ENCODE measurements at regions not wholly inside any gene's neighbourhood (a gene's known extent, or its start where the extent isn't known, plus 50 kb on each side); places are given as distances from the start of the nearest gene placed in this dataset.

DNA sequence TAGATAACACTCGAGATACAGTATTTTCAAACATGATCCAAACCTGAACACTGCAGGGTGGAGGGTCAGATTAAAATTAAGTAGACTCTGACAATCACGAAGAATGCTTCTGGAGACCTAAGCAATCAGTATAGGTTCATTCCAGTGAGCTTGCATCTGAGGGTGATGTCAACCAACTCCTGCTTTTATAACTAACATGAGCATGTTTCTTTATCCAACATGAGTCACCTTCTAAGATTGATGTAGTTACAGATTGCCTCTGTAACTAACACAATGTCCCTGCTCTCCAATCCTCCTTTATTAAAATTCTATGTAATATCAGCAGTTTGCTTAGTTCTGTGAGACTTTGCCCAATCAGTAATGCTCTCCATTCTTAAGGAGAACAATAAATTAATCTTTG lies 225.7 kb downstream of the ARL6IP6 start:
- no peak for TF ChIP-seq EZH2 (IDR thresholded peaks at IDR 0.05; ENCODE audit: borderline replicate concordance, low read depth, low read length, severe bottlenecking)
- TF ChIP-seq, protein P1, sequence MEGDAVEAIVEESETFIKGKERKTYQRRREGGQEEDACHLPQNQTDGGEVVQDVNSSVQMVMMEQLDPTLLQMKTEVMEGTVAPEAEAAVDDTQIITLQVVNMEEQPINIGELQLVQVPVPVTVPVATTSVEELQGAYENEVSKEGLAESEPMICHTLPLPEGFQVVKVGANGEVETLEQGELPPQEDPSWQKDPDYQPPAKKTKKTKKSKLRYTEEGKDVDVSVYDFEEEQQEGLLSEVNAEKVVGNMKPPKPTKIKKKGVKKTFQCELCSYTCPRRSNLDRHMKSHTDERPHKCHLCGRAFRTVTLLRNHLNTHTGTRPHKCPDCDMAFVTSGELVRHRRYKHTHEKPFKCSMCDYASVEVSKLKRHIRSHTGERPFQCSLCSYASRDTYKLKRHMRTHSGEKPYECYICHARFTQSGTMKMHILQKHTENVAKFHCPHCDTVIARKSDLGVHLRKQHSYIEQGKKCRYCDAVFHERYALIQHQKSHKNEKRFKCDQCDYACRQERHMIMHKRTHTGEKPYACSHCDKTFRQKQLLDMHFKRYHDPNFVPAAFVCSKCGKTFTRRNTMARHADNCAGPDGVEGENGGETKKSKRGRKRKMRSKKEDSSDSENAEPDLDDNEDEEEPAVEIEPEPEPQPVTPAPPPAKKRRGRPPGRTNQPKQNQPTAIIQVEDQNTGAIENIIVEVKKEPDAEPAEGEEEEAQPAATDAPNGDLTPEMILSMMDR (IDR thresholded peaks at IDR 0.05; ENCODE audit: borderline replicate concordance, extremely low read depth, low read length, poor library complexity, severe bottlenecking): no peak

Data from DND-41 (cell line).